ENCODE measurements at regions not wholly inside any gene's neighbourhood (a gene's known extent, or its start where the extent isn't known, plus 50 kb on each side); places are given as distances from the start of the nearest gene placed in this dataset.

DNA sequence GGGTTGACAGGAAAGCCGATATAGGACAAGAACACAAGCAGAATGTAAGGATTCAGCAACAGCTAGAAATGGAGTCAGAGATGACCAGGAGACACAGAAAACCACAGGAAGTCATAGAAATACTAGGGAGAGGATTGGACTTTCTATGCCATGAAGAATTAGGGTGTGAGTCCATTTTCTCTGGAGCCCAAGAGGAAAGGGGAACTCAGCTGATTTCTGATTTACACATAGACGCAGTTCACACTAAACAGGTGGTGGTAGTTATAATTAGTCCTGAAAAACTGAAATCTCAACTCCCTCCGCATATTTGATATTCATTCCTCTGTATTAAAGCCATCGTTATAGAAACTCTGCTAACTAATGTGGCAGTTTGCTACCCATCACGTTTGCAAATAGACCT is 292.7 kb upstream of the STT3B start:
- Histone ChIP-seq H3K9me1 (ENCODE audit: insufficient read depth, low read length) (no peaks in the 10 kb centered on the region), H3K4me1 (ENCODE audit: control insufficient read depth, insufficient read depth, low read length) (no peaks in the 10 kb centered on the region), H2BK20ac (ENCODE audit: low read depth, low read length) (no peak overlapping the region), H3K27me3 (ENCODE audit: control insufficient read depth, insufficient read depth, low read length) (peaks cover 12% of the 10 kb centered on the region), H2AK5ac (ENCODE audit: low read depth, low read length) (no peak overlapping the region), H3K14ac (replicated peaks; ENCODE audit: low read depth, low read length) (no peak overlapping the region), H2BK15ac (ENCODE audit: low read depth, low read length) (no peak overlapping the region), H2AK9ac (replicated peaks; ENCODE audit: low read depth, low read length, poor library complexity) (no peak overlapping the region), H3K4me2 (ENCODE audit: low read depth, low read length) (no peak overlapping the region), H3K9me3 (ENCODE audit: control insufficient read depth, insufficient read depth, low read length) (no peaks in the 10 kb centered on the region), H4K8ac (ENCODE audit: low read depth in 2 of 2, low read length in 2 of 2) (no peak overlapping the region), H4K91ac (ENCODE audit: insufficient read depth, low read depth, low read length) (no peak overlapping the region), H3K9ac (ENCODE audit: low read depth, low read length) (no peak overlapping the region), H3K18ac (ENCODE audit: low read depth, low read length) (no peak overlapping the region), H3K79me1 (ENCODE audit: low read depth in 1 of 2, low read length in 2 of 2) (no peaks in the 10 kb centered on the region), H3K36me3 (ENCODE audit: control insufficient read depth, insufficient read depth, low read length) (no peaks in the 10 kb centered on the region), H2BK120ac (ENCODE audit: low read depth, low read length) (no peak overlapping the region), H2BK5ac (ENCODE audit: low read depth, low read length, poor library complexity, severe bottlenecking) (no peak overlapping the region), H2AFZ (replicated peaks; ENCODE audit: low read length, poor library complexity) (no peak overlapping the region), H4K20me1 (ENCODE audit: insufficient read depth, low read length) (no peaks in the 10 kb centered on the region), H3K27ac (ENCODE audit: insufficient read depth, low read length) (no peak overlapping the region), H3K23ac (ENCODE audit: low read depth, low read length) (no peak overlapping the region), H3K4me3 (ENCODE audit: insufficient read depth, low read depth, low read length) (no peak overlapping the region), H3K4ac (ENCODE audit: low read depth, low read length) (no peak overlapping the region), H4K5ac (ENCODE audit: low read depth, low read length) (no peak overlapping the region), H3K56ac (ENCODE audit: extremely low read depth, insufficient read depth, low read length) (no peak overlapping the region)
- POLR2A ChIA-PET (ENCODE audit: unreplicated experiment): no interaction called here
- no CpG with 5 or more reads among the region's 5 CpGs for WGBS, 2 experiments (ENCODE audit: extremely low coverage in 2 of 2, insufficient read length in 1 of 2)
- dilution Hi-C loops (cut with HindIII; ENCODE audit: low sequenced_read_pairs, unreplicated experiment): no loop called here
- in situ Hi-C loops (cut with MboI; ENCODE audit: low sequenced_read_pairs): no loop called here
- CTCF ChIA-PET: interaction anchor here (0.6 kb wide), 1 partner anchor 454 kb away, joined by 3 read pairs; no protein-coding TSS in a partner anchor
- BruUV-seq (replicated peaks): no TSS peak
- DNase-seq (no peak), ATAC-seq (ENCODE audit: low read depth) (no peak)
- intact Hi-C loops (cut with micrococcal nuclease): no loop called here
- TF ChIP-seq MXI1 (IDR thresholded peaks at IDR 0.05; ENCODE audit: borderline replicate concordance, low read depth, low read length) (no peak), RFX5 (IDR thresholded peaks at IDR 0.05; ENCODE audit: low read depth, low read length) (no peak), USF2 (IDR thresholded peaks at IDR 0.05; ENCODE audit: low read depth, low read length) (no peak)

Measured in IMR-90 (cell line).